GM21619 (cell line): ENCODE measurements at regions not wholly inside any gene's neighbourhood (a gene's known extent, or its start where the extent isn't known, plus 50 kb on each side); places are given as distances from the start of the nearest gene placed in this dataset.

Source experiments
- ATAC-seq: cut with Tn5 transposase; IDR thresholded peaks from one replicate; pipeline ENCODE4 v1.9.1; 2021; ENCODE audit not compliant: unreplicated experiment

DNA sequence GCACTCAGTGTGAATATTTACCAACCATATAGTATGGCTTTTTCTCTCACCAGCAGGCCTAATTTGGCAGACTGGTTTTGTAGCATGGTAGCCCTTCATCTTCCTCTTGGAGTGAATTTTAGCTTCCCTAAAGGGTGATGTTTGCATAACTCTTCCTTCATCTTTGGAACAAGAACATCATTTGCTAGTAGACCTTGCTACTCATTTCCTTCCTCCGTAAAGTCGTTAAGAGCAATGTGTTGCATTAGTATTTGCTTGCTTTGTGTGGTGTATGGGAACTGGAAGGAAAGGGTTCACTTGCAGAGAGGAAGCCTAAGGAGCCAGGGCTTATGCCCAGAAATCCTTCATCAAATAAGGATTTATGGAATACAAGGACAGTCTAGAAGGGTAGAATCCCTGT lies 50.2 kb upstream of the PGRMC2 start:
- ATAC-seq, result no peak
